ENCODE measurements at regions not wholly inside any gene's neighbourhood (a gene's known extent, or its start where the extent isn't known, plus 50 kb on each side); places are given as distances from the start of the nearest gene placed in this dataset.

GRCh38 chr2:48107326-48107925 lies 201.1 kb upstream of the FBXO11 start (continued):
- TF ChIP-seq ZBTB40 (IDR thresholded peaks at IDR 0.05) (no peak), ZBTB40 (CRISPR knock-in tag; IDR thresholded peaks at IDR 0.05) (no peak), HMGXB4 (CRISPR knock-in tag; IDR thresholded peaks at IDR 0.05; ENCODE audit: borderline replicate concordance in 1 of 2, low read depth in 1 of 2) (no peak; a peak in 1 of 4 replicates), ZNF253 (CRISPR knock-in tag; IDR thresholded peaks at IDR 0.05; ENCODE audit: borderline replicate concordance) (no peak), NONO (IDR thresholded peaks at IDR 0.05) (no peak), NONO (CRISPR knock-in tag; conservative IDR thresholded peaks at IDR 0.05) (no peak), POGZ (CRISPR knock-in tag; IDR thresholded peaks at IDR 0.05) (no peak), ZNF160 (CRISPR knock-in tag; IDR thresholded peaks at IDR 0.05) (no peak), ELF4 (CRISPR knock-in tag; IDR thresholded peaks at IDR 0.05; ENCODE audit: borderline replicate concordance) (0 out of 2 replicates have a peak, but pooled peaks have one; percentile 35), ZNF550 (CRISPR knock-in tag; IDR thresholded peaks at IDR 0.05; ENCODE audit: borderline replicate concordance) (no peak), ZNF24 (IDR thresholded peaks at IDR 0.05) (no peak), ZNF292 (CRISPR knock-in tag; IDR thresholded peaks at IDR 0.05; ENCODE audit: borderline replicate concordance, low read depth) (no peak), CEBPB (IDR thresholded peaks at IDR 0.05; ENCODE audit: borderline replicate concordance, low read depth, low read length) (0 out of 2 replicates have a peak, but pooled peaks have one; percentile 2), ZNF737 (CRISPR knock-in tag; IDR thresholded peaks at IDR 0.05; ENCODE audit: borderline replicate concordance) (no peak), RXRB (CRISPR knock-in tag; IDR thresholded peaks at IDR 0.05; ENCODE audit: borderline replicate concordance) (peak; percentile 33; the same call in 1 of the 2 replicates), YY1 (IDR thresholded peaks at IDR 0.05; ENCODE audit: insufficient read depth, insufficient replicate concordance, low read depth, low read length) (no peak), PHF8 (CRISPR knock-in tag; IDR thresholded peaks at IDR 0.05) (0 out of 2 replicates have a peak, but pooled peaks have one; percentile 16), TFDP1 (CRISPR knock-in tag; IDR thresholded peaks at IDR 0.05; ENCODE audit: borderline replicate concordance) (no peak)
